DMS79 (cell line): ENCODE measurements at regions not wholly inside any gene's neighbourhood (a gene's known extent, or its start where the extent isn't known, plus 50 kb on each side); places are given as distances from the start of the nearest gene placed in this dataset.

Source experiments
- DNase-seq: peaks from one replicate; lab custom pipeline; 2025; lab: John Stamatoyannopoulos, UW

DNA sequence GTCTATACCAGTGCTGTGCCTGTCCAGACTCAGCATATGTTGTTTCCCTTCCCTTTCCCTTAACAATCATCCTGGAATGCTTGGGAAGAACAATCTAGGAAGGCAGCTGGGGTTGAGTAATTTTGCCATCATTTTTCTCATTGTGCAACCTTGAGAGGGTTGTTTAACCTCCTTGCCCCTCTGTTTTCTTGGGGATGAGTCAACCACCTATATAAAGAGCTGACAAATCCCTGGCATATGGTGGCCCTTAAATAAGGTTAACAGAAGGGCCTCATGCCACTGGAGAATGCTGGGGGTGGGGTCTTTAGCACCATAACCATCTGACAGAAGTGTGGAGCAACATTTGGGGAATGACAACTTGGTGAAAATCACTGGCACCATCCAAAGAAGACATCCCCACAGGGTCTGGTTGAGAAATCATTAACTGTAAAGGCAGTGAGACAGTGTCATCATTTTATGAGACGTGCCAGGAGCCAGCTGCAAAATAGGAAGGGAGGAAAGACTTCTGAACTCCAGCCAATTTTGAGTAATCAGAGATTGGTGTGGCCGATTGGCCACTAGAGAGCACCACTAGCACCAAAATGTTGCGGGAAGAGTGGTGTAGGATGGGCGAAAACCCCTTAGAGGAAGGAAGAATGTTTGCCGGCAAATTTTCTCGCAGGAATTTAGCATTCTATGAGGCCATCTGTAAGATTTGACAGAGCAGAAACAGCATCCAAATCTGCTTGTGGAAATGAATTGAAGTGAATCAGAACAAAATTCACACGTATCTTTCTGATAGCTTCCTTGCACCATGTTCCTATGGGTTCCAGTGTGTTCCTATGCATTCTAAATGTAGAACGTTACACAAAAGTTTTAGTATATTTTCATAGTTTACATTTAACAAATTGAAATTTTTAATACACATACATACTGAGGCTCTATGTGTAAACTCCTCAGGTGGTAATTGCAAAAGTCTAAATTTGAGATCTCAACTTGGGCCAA is 113.8 kb downstream of the MSX2 start:
- no peak for DNase-seq

DNA sequence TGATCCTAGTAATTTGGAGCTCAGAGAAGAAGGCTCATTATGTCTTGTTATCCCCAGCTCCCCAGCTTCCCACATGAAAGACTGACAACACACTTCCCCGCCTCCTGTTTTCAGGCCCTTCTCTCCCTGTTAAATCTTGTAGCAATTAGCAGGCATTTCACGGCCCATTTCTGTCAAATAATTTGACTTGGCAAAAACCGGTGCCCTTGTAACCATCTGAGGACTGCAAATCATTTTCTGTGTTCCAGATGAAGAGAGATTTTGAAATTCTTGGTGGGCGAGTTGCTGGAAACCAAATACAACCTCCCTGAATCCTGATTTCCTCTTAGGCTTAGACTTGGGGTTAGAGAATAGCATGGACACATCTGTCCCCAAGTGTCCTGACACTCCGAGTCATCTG is 109.7 kb downstream of the MSX2 start:
- no peak for DNase-seq

DNA sequence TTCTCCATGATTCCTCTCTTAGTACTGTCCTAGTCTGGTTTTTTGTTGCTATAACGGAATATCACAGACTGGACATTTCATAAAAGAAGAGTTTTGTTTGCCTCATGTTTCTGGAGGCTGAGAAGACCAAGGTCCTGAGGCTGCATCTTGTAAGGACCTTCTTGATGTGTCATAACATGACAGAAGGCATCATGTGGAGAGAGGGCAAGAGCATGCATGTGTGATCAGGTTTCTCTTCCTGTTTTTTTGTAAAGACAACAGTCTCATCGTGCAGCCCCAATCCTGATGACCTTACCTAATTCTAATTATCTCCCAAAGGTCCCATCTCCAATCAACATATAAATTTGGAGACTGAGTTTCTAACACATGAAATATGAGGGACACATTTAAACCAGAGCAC is 108.4 kb downstream of the MSX2 start:
- no peak for DNase-seq

DNA sequence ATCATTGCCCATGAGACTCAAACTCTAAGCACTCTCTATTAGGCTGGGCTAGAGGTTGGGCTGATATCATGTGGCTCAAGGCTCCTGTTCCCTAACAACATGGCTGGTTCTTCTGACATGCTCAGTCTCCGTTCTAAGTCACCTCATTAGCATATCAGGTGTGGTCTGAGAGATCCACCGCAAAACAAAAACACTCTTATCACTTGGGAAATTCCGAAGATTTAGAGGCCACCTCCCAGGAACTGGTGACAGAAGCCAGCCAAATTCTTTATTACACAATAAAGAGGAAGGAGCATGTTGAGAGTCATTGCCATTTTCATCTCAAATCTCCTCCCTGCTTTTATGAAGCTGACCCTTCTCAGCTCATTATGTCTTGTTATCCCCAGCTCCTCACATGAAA is 107.6 kb downstream of the MSX2 start:
- no peak for DNase-seq

DNA sequence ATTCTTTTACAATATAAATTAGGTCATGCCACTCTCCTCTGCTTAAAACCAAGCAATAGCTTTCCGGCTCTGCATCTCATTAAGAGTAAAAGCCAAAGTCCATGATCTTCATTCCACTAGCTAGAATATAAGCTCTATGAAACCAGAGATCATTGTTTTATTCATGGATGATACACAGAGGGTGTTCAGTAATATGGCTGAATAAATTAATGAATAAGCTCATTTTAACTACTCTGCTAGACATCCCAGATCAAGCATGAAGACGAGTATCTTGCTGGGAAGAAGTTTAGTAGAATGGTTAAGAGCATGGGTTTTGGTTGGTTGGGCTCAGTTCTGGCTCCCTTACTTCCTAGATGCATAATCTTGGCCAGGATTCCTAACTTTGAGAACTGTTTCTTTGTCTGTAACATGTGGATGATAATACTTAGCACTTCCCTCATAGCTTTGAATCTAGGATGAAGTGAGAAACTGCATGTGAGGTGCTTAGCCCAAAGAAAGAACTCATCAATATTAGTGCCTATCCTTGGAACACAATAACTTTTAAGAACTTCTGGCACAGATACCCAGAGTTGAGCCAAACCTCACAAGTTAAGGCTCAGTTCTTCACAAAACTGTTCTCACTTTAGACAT is 106.8 kb downstream of the MSX2 start:
- no peak for DNase-seq

DNA sequence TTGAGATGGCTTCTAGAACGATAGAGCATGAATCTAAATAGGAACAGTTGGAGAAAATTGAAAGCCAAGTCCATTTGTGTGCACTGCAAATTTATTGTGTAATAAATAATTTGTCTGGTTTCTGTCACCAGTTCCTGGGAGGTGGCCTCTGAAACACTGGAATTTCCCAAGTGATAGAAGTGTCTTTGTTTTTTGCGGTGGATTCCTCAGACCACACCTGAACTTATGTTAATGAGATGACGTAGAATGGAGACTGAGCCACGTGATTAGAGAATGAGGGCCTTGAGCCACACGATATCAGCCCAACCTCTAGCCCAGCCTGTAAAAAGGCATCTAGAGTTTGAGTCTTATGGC is 105.1 kb downstream of the MSX2 start:
- DNase-seq, result no peak

DNA sequence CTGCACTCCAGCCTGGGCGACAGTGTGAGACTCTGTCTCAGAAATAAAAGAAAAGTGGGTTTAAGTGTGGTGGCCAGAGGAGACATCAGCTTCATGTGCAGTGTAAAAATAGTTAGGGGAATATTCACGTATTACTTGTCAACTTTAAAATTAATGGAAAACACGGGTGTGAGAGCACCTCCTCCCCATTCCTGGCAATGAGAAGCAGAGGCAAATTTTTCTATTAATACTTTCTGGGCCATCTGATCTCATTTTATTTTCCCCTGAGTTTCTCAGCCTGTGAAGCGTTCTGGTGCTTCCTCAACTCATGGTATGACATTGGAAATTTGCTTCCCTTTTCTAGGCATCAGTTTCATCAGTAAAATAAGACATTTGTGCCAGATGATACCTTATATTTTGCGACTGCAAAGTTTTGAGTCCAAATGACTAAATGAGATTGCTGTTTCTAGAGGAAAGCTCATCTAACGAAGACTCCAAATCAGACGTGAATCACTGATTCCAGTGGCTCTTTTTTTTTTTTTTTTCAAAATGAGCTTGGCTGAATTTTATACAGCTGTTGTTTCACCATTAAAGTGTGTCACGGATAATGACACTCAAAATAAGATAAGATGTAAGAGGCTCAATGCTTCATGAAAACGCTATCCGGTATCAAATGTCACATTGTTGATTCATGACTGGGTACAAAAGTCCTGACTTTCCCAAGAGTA is 104.6 kb downstream of the MSX2 start:
- no peak for DNase-seq

DNA sequence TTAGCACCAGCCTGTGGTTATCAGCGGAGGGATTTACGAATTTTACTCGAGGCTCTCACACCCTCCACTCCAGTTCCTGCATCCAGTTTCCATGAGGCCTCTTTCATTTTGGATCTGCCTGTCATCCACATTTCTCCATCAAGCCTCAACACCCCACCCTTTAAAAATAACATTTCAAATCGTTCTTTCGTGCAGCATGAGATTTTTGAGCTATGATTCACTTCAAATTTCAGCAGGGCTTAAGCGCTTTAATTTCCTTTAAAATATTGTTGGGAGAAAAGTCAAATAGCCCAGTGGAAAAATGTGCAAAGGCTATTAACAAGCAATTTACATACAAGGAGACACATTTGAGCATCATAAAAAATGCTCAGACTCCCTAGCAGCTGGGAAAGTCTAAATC is 103.2 kb downstream of the MSX2 start:
- DNase-seq, result no peak

DNA sequence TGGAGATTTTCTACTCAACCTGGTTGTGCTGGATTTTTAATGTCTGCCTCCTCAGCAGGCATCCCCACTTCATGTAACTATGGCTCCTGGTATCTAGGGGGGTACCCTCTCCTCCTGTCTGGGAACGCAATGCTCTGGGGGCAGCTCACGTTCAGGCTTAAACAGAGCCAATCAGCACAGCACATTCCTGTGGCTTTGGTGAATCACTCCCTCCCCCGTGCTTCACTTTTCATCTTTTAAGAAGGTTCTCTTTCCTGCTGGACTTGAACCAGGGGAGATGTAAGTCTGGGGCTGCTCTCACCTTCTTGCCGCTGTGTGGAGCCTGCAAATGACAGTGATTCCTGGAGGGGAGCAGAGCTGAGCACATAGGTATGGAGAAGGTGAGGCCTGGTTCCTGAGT is 101.2 kb downstream of the MSX2 start:
- DNase-seq, result no peak

DNA sequence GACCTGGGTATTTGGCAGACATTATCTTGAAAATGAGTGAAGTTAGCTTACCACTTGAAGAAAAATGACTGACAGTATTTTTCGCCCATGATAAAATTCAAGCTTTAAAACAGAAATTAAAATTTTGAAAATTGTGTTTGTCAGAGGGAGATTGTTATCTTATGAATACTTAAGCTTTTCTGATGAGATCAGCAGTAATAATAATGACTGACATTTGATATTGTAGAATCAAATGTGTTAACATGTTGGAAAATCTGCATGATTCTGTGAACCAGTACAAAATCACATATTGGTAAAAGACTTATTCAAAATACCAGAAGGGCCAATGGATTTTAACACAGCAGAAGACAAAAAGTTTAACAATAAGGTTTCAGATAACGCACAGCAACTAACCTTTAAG is 94.0 kb downstream of the MSX2 start:
- no peak for DNase-seq

DNA sequence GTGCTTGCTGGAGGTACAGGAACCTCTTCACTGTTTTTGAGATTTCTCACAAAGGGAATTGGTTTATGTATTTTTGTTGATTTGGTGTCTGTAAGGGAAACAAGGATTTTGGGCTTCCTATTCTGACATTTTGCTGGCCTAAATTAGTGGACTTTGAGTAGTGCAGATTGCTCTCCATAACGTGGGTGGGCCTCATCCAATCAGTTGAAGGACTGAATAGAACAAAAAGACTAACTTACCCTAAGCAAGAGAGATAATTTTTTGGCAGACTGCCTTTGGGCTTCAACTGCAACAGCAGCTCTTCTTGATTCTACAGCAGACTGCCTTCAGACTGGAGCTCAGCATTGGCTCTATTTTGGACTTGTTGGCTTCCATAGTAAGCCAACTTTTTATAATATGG is 93.2 kb downstream of the MSX2 start:
- no peak for DNase-seq

DNA sequence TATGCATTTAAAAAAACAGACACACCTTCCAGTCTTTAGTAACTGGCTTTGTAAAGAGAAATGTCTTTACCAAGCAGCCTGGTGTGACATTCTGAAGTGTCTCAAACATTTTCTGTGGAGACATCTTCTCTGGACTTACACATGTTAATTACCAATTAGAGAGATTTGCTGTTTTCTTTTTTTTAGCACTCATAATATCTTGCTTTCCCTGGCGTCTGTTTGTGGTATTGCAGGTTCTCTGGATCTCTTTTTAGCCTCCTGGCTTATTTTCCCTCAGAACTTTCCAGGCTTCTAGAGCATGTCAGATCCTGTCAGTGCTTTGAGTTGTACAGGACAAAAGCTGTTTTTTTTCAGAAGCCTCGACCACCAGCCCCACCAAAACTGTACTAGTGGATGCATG is 92.5 kb downstream of the MSX2 start:
- no peak for DNase-seq

DNA sequence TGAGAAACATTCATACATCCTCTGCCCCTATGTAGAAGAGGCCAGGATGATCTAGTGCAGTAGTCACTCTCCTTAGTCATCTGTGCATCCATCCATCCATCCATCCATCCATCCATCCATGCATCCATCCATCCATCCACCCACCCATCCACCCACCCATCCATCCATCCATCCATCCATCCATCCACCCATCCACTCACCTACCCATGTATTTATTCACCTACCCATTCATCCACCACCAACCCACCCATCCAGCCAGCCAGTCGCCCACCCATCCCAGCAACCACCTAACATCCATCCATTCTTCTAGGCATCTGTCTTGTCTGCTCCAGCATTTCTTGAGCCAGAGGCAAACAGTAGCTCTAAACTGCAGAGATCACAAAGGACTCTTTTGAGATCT is 87.1 kb downstream of the MSX2 start:
- no peak for DNase-seq

DNA sequence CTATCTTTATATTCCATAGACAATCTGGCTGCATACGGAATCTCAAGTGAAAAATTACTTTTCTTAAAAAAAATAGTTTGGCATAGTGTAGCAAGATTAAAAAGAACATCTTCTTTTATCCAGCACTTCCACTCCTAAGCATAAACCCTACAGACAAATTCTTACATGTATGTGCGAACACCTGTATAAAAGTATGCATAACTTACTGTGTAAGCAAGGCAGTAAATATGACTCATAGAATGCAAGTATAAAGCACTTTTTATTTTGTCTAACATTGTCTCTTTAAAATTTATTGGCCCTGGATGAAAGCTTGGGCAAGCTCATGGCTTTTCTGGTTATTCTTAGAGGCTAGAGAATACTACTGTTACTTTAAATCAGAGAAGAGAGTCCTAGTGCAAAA is 86.4 kb downstream of the MSX2 start:
- DNase-seq, result no peak

DNA sequence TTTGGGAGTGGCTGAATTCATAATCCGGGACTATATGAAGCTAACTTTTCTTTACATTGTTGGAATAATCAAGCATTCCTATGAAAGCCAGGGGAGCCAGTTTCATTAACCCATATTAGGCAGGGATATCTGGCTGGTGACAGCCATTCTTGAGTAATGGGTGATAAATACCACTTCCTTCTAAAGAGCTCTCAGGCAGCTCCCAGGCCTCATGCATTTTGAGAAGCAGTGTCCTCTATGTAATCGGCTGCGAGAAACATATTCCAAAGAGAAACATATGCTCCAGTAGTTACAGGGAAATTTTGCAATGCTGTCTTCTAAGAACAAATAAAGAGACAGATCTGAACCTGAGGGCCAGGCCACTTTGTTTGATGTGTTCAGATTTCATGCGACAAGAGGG is 83.1 kb downstream of the MSX2 start:
- no peak for DNase-seq

DNA sequence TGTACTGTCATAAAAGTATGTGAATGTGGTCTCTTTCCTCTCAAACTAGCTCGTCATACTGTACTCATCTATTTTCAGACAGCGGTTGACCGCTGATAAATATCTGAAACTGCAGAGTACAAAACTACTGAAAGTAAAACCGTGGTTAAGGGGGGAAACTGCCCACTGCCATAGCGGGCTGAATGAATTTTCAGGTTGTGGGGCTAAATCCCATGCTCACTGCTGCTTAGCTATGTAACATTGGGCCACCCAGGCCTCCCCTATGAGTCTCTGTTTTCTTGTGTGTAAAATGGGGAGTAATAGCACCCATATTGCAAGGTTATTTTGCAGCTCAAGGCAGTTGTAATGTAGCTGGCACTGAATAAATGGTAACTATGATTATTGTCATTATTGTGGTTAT is 82.3 kb downstream of the MSX2 start:
- DNase-seq, result no peak

DNA sequence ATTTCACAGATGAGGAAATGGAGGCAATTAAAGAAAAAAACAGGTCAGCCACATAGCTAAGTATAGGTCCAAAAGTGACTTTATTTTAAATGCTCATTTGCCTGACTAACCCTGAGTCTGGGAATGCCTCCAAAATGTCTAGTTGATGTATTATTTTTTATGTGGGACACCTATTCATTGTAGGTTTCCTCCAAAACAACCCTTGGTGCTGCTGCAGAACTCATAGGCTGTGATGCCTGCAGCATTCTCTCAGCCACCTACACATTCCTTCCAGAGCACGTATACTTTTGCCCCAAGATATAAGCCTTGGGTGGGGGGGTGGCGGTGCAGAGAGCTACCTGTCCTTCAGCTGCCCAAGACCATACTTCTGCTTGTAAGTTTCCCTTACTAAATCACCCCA is 77.4 kb downstream of the MSX2 start:
- no peak for DNase-seq

DNA sequence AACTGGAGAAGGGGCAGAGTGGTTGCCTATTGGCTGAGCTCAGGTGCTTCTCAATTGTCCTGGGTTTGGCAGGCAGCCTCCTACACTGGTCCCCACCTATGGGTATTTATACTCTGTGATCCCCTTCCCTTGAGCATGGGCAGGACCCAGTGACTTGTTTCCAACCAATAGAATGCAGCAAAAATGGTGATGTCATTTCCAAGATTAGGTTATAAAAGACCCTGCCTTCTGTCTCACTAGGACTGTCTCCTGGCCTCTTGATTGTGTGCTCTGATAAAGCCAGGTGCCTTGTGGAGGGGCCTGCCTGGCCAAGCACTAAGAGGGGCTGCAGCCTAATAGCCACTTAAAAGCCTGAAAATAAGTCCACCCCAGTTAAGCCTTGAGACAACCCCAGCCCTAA is 76.1 kb downstream of the MSX2 start:
- DNase-seq, result no peak

DNA sequence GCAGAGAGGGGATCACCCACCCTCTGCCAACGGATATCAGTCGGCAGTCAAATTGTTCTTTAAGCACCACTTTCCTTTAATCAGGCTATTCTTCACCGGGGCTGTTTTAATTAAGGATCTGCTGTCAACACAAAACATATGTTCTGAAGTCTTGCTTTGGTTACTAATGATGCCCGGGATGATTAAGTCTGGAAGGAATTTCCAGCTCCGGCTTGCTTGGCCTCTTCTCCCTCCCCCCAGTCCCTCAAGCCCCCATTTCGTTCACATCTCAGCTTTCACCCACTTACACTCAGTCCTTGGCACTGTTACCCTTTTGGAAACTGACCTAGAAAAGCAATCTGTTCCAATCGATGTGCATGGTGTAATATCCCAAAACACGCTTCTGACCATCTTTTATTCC is 74.7 kb downstream of the MSX2 start:
- DNase-seq, result no peak

DNA sequence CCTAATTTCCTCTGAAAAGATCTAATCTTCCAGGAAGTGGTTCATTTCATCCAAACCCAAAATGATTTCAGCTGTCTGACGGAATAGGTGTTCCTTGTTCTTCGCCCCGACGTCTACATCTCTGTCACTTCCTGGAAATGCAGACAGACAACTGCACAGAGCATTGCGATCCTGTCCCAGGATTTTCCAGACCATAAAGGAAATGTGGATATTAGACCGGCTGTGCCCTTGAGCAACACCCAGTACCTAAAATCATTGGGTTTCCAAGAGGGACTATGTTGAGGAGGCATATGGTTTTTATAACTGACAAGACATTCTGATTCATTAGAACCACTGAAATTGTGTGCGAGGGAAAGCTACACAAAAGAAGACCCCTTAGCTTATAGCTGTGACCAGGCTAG is 74.2 kb downstream of the MSX2 start:
- DNase-seq, result no peak

DNA sequence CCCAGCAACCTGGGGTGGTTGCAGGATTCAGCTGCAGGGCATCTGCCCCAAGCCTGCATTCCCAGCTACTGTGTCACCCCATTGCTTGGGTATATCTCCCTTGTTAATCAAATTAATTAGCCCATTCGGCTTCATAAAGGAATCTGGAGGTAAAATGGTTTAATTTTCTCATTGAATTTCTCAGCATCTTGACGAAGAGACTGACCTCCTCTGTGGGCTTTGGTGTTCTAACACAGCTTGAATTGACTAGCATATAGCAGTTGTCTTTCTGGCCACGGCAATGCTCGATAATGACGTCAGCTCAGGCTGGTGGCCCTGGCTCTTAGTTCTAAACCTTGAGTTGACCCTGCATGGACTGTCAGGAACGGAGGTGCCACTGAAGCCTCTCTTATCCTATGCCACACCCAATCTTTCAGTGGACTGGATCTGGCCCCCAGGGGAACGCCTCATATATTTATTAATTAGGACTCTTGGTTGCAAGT is 72.4 kb downstream of the MSX2 start:
- no peak for DNase-seq

DNA sequence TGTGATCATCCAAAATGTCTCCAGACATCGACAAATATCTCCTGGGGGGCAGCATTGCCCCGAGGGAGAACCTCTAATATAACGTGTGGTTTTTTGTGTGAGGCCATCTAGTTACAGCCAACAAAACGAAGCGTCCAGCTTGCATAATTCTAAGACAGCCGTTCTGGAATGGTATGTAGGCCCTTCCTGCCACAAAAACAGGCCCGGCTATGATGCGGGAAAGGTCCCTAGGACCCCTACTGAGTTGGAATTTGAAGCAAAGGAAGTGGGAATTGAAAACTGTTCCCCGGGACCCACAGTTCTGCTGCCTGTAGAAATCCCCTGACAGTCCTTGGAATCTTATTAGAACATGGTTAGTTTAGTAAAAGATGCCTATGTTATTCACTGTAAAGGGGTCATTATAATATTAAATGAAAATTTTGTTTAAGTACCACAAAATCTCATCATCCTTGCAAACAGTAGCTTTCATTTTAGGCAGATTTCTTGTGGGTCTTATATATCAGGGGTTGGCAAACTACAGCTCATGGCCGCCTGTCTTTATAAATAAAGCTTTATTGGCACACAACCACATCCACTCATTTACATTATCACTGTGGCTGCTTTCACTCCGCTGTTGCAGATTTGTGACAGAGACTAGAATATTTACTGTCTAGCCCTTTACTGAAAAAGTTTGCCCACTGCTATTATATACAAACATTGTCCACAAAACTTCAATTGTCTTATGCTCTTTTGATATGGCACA is 70.7 kb downstream of the MSX2 start:
- no peak for DNase-seq
